SK-N-SH (cell line): ENCODE measurements at regions not wholly inside any gene's neighbourhood (a gene's known extent, or its start where the extent isn't known, plus 50 kb on each side); places are given as distances from the start of the nearest gene placed in this dataset.

Source experiments
- CTCF ChIA-PET: fragments of 300-600, 350-600 bp; formaldehyde crosslinking; extraction: SDS; loops from one replicate; lab custom pipeline; 2021; lab: Yijun Ruan, JAX
- POLR2A ChIA-PET: fragments of 350-600 bp; sonication (Branson Sonifier 250); formaldehyde crosslinking; extraction: SDS; loops from one replicate; lab custom pipeline; 2020; ENCODE audit warnings: antibody characterized with exemption, inconsistent platforms; lab: Yijun Ruan, JAX
- DNase-seq: peaks from one replicate; pipeline ENCODE4 v3.0.0; 2012
- H2AFZ ChIP-seq: fragments of 200-600 bp; sonication (generic); 2 replicates; pipeline ENCODE4 v1.8.1; 2016; ENCODE audit warnings: antibody characterized with exemption, mild to moderate bottlenecking, low read depth
- H3F3A ChIP-seq: fragments of 200-600 bp; sonication (generic); replicated peaks from 2 replicates; pipeline ENCODE3; 2016; ENCODE audit warnings: antibody characterized with exemption, mild to moderate bottlenecking; ENCODE audit not compliant: insufficient read depth
- H3K27ac ChIP-seq, 2 experiments: fragments of 200-500 bp in 1 of 2; fragments of 200-600 bp in 1 of 2; sonication (Bioruptor generic) in 1 of 2; sonication (generic), shearing (Covaris generic) in 1 of 2; 2 replicates each; pipeline versions ENCODE4 v1.5.1 to v1.6.1; 2014 to 2016; ENCODE audit warnings: low read depth in 2 of 2, inconsistent platforms in 1 of 2, low read length in 1 of 2, mild to moderate bottlenecking in 1 of 2, mixed read lengths in 1 of 2
- H3K27me3 ChIP-seq: fragments of 200-600 bp; sonication (generic), shearing (Covaris generic); 2 replicates; pipeline ENCODE4 v1.6.1; 2016; ENCODE audit warnings: mixed run types; ENCODE audit not compliant: insufficient read depth
- H3K36me3 ChIP-seq, 2 experiments: fragments of 200-500 bp in 1 of 2; fragments of 200-600 bp in 1 of 2; sonication (Bioruptor generic) in 1 of 2; sonication (generic) in 1 of 2; replicated peaks in 1 of 2; 2 replicates each; pipeline versions ENCODE3 to v1.5.1; 2014 to 2016; ENCODE audit warnings: low read length in 1 of 2, mild to moderate bottlenecking in 1 of 2; ENCODE audit not compliant: insufficient read depth in 2 of 2, control insufficient read depth in 1 of 2
- H3K4me1 ChIP-seq, 2 experiments: fragments of 200-500 bp in 1 of 2; fragments of 200-600 bp in 1 of 2; sonication (Bioruptor generic) in 1 of 2; sonication (generic), shearing (Covaris generic) in 1 of 2; 2 replicates each; pipeline versions ENCODE4 v1.5.1 to v1.6.1; 2014 to 2016; ENCODE audit warnings: low read depth in 1 of 2, low read length in 1 of 2, mixed run types in 1 of 2; ENCODE audit not compliant: insufficient read depth in 2 of 2, control insufficient read depth in 1 of 2
- H3K4me2 ChIP-seq: fragments of 200-600 bp; sonication (generic), shearing (Covaris generic); 2 replicates; pipeline ENCODE4 v1.6.1; 2017; ENCODE audit warnings: mixed run types
- H3K4me3 ChIP-seq, 2 experiments: fragments of 200-500 bp in 1 of 2; fragments of 200-600 bp in 1 of 2; sonication (Bioruptor generic) in 1 of 2; sonication (generic), shearing (Covaris generic) in 1 of 2; 2 replicates each; pipeline versions ENCODE4 v1.5.1 to v1.8.1; 2014 to 2016; ENCODE audit warnings: low read depth in 2 of 2, inconsistent platforms in 1 of 2, low read length in 1 of 2, mild to moderate bottlenecking in 1 of 2, mixed read lengths in 1 of 2, moderate library complexity in 1 of 2
- H3K79me2 ChIP-seq: fragments of 200-600 bp; sonication (generic); 2 replicates; pipeline ENCODE4 v1.8.1; 2017; ENCODE audit warnings: mild to moderate bottlenecking; ENCODE audit not compliant: insufficient read depth
- H3K9ac ChIP-seq: fragments of 200-600 bp; sonication (generic); 2 replicates; pipeline ENCODE4 v1.6.1; 2017; ENCODE audit warnings: mixed run types
- H3K9me2 ChIP-seq: fragments of 200-600 bp; sonication (generic); 2 replicates; pipeline ENCODE4 v1.6.1; 2017; ENCODE audit warnings: mixed run types
- H3K9me3 ChIP-seq: fragments of 200-600 bp; sonication (generic); 2 replicates; pipeline ENCODE4 v1.6.1; 2017; ENCODE audit warnings: mixed run types, mild to moderate bottlenecking, moderate library complexity
- H4K20me1 ChIP-seq: fragments of 200-600 bp; sonication (generic); 2 replicates; pipeline ENCODE4 v1.6.1; 2017; ENCODE audit warnings: mild to moderate bottlenecking, mixed run types; ENCODE audit not compliant: insufficient read depth
- ELF1 ChIP-seq: IDR thresholded peaks from 2 replicates; pipeline ENCODE4 v1.4.0; 2012
- EZH2phosphoT487 ChIP-seq: fragments of 200-600 bp; sonication (generic); IDR thresholded peaks from 2 replicates; pipeline ENCODE4 v1.6.1; 2017; ENCODE audit warnings: low read depth, mixed run types, mild to moderate bottlenecking, antibody characterized with exemption, moderate library complexity, borderline replicate concordance
- FOSL2 ChIP-seq: IDR thresholded peaks from 2 replicates; pipeline ENCODE4 v1.4.0; 2012; ENCODE audit warnings: low read depth, mild to moderate bottlenecking, moderate library complexity, borderline replicate concordance
- FOXJ3 ChIP-seq: sonication (generic); formaldehyde crosslinking; IDR thresholded peaks from 2 replicates; pipeline ENCODE4 v1.5.1; 2020; ENCODE audit warnings: mild to moderate bottlenecking, missing genetic modification reagents
- FOXM1 ChIP-seq: IDR thresholded peaks from 2 replicates; pipeline ENCODE4 v1.4.0; 2012; ENCODE audit warnings: low read depth, mild to moderate bottlenecking
- GATA2 ChIP-seq: sonication (generic); formaldehyde crosslinking; IDR thresholded peaks from 2 replicates; pipeline ENCODE4 v1.5.0; 2020; ENCODE audit warnings: mild to moderate bottlenecking, missing genetic modification reagents
- JUND ChIP-seq: IDR thresholded peaks from 2 replicates; pipeline ENCODE4 v1.4.0; 2012
- MEF2A ChIP-seq: IDR thresholded peaks from 2 replicates; pipeline ENCODE4 v1.4.0; 2012; ENCODE audit warnings: low read depth, borderline replicate concordance
- NRF1 ChIP-seq: IDR thresholded peaks from 2 replicates; pipeline ENCODE4 v1.6.1; 2012; ENCODE audit warnings: low read depth, mild to moderate bottlenecking, low read length
- POLR2AphosphoS5 ChIP-seq: IDR thresholded peaks from 2 replicates; pipeline ENCODE4 v1.6.1; 2012; ENCODE audit warnings: low read depth, low read length
- RCOR1 ChIP-seq: fragments of 150-350 bp; IDR thresholded peaks from 2 replicates; pipeline ENCODE4 v1.6.1; 2017; ENCODE audit warnings: antibody characterized with exemption, low read length
- RFX5 ChIP-seq: IDR thresholded peaks from 2 replicates; pipeline ENCODE4 v1.6.1; 2012; ENCODE audit warnings: mild to moderate bottlenecking, improper control_type of control experiment, low read length
- RXRA ChIP-seq: IDR thresholded peaks from 2 replicates; pipeline ENCODE4 v1.4.0; 2012; ENCODE audit warnings: low read depth, mild to moderate bottlenecking, borderline replicate concordance
- SIN3A ChIP-seq: IDR thresholded peaks from 2 replicates; pipeline ENCODE4 v1.6.1; 2012; ENCODE audit warnings: low read depth, mild to moderate bottlenecking, low read length, moderate library complexity, borderline replicate concordance
- SMC3 ChIP-seq: IDR thresholded peaks from 2 replicates; pipeline ENCODE4 v1.6.1; 2012; ENCODE audit warnings: low read depth, low read length, improper control_type of control experiment
- YY1 ChIP-seq: IDR thresholded peaks from 2 replicates; pipeline ENCODE4 v1.4.0; 2012; ENCODE audit warnings: low read depth, mild to moderate bottlenecking
- WGBS: methylation state at CpG from one replicate; pipeline ENCODE4 v1.1.6; 2017; ENCODE audit warnings: low lambda C conversion rate; 5-methylcytosine and 5-hydroxymethylcytosine counted together
- TF ChIP-seq, protein P1 (sequence below): IDR thresholded peaks from 2 replicates; pipeline ENCODE4 v1.6.1; 2012; ENCODE audit warnings: mild to moderate bottlenecking, low read depth, low read length, moderate library complexity
- TF ChIP-seq, protein P2 (sequence below): IDR thresholded peaks from 2 replicates; pipeline ENCODE4 v1.4.0; 2012; ENCODE audit warnings: low read depth, borderline replicate concordance

DNA sequence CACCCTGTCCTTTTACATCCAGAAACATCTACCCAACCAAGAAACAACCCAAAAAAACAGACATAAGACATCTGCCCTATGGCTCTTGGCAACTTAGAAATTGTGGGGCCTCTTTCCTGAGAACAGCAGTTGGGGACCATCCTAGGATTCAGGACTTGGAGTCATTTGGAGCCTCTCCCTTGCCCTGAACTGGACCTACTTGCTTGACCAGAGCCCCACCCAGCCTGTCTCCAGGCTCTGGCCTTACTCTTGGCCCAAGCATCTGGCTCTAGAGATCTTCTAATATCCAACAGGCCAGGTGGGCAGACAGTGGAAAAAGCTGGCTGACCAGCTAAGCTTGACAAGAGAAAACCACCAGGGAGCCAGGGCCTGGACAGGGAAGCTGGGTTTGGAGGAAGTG, 99.1 kb upstream of the C2CD4B start:
- Histone ChIP-seq H3K27me3 (no peaks in the 10 kb centered on the region), H4K20me1 (no peaks in the 10 kb centered on the region)
- CTCF ChIA-PET = interaction anchor here (0.7 to 2.0 kb wide), 2 partner anchors 10 to 81 kb away, joined by 5 to 6 read pairs; no protein-coding TSS in a partner anchor

DNA sequence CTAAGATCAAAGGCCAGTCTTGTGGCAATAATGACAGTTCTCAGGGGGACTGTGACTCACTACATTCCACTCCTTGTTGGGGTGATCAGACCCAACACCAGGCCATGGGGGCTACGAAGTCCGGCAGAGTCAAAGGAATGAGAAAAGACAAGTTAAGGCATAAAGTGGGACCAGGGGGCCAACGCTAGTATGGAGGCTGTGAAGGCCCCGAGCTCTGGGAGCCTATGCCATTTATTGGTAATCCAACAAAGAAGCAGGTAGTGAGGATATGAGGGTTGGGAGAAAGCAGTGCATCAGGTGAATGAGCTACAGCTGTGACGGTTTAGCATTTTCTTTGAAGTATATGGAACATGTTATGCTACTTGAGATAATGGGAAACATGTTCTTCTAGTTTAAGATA, 104.4 kb upstream of the C2CD4B start:
- DNase-seq = no peak
- no peak overlapping the region for H3K9ac ChIP-seq
- H3K27me3 ChIP-seq = no peaks in the 10 kb centered on the region
- no peak overlapping the region for H3K4me3 ChIP-seq
- no peaks in the 10 kb centered on the region for H4K20me1 ChIP-seq
- H3K9me2 ChIP-seq = no peaks in the 10 kb centered on the region
- H3K36me3 ChIP-seq = no peaks in the 10 kb centered on the region
- ChIA-PET CTCF (interaction anchor here (0.6 kb wide), 1 partner anchor 31 kb away, joined by 3 read pairs; no protein-coding TSS in a partner anchor), POLR2A (no interaction called here)
- no peak overlapping the region for H3K4me2 ChIP-seq
- peaks cover 16% of the 10 kb centered on the region; the same call in 1 of the 2 replicates for H3K9me3 ChIP-seq
- no peaks in the 10 kb centered on the region for H3K79me2 ChIP-seq
- no peak overlapping the region for H2AFZ ChIP-seq
- WGBS = 21% methylated on average over 5 of the region's 5 CpGs
- no peaks in the 10 kb centered on the region for H3F3A ChIP-seq
- H3K4me1 ChIP-seq = no peaks in the 10 kb centered on the region
- no peak overlapping the region for H3K27ac ChIP-seq
- TF ChIP-seq POLR2AphosphoS5 (no peak), RXRA (no peak), SMC3 (no peak), JUND (no peak), ELF1 (no peak), MEF2A (no peak), GATA2 (CRISPR knock-in tag) (no peak), SIN3A (no peak), FOXJ3 (CRISPR knock-in tag) (no peak), FOXM1 (no peak), RCOR1 (no peak)
- TF ChIP-seq, protein P1, sequence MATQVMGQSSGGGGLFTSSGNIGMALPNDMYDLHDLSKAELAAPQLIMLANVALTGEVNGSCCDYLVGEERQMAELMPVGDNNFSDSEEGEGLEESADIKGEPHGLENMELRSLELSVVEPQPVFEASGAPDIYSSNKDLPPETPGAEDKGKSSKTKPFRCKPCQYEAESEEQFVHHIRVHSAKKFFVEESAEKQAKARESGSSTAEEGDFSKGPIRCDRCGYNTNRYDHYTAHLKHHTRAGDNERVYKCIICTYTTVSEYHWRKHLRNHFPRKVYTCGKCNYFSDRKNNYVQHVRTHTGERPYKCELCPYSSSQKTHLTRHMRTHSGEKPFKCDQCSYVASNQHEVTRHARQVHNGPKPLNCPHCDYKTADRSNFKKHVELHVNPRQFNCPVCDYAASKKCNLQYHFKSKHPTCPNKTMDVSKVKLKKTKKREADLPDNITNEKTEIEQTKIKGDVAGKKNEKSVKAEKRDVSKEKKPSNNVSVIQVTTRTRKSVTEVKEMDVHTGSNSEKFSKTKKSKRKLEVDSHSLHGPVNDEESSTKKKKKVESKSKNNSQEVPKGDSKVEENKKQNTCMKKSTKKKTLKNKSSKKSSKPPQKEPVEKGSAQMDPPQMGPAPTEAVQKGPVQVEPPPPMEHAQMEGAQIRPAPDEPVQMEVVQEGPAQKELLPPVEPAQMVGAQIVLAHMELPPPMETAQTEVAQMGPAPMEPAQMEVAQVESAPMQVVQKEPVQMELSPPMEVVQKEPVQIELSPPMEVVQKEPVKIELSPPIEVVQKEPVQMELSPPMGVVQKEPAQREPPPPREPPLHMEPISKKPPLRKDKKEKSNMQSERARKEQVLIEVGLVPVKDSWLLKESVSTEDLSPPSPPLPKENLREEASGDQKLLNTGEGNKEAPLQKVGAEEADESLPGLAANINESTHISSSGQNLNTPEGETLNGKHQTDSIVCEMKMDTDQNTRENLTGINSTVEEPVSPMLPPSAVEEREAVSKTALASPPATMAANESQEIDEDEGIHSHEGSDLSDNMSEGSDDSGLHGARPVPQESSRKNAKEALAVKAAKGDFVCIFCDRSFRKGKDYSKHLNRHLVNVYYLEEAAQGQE = no peak
- TF ChIP-seq, protein P2, sequence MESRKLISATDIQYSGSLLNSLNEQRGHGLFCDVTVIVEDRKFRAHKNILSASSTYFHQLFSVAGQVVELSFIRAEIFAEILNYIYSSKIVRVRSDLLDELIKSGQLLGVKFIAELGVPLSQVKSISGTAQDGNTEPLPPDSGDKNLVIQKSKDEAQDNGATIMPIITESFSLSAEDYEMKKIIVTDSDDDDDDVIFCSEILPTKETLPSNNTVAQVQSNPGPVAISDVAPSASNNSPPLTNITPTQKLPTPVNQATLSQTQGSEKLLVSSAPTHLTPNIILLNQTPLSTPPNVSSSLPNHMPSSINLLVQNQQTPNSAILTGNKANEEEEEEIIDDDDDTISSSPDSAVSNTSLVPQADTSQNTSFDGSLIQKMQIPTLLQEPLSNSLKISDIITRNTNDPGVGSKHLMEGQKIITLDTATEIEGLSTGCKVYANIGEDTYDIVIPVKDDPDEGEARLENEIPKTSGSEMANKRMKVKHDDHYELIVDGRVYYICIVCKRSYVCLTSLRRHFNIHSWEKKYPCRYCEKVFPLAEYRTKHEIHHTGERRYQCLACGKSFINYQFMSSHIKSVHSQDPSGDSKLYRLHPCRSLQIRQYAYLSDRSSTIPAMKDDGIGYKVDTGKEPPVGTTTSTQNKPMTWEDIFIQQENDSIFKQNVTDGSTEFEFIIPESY = no peak

More for the DNA sequence above, 99.1 kb upstream of the C2CD4B start:
- H3K9me3 ChIP-seq = peaks cover 12% of the 10 kb centered on the region; the same call in 1 of the 2 replicates
- no peak for TF ChIP-seq RXRA
- TF ChIP-seq YY1 = no peak
- TF ChIP-seq RFX5 = no peak
- TF ChIP-seq GATA2 (CRISPR knock-in tag) = no peak
- no peak for TF ChIP-seq RCOR1
- TF ChIP-seq JUND = no peak
- TF ChIP-seq, protein P1 = no peak
- no peak for TF ChIP-seq ELF1
- no peak for TF ChIP-seq NRF1
- TF ChIP-seq FOSL2 = no peak
- TF ChIP-seq SMC3 = no peak
- no peak for TF ChIP-seq EZH2phosphoT487
- TF ChIP-seq MEF2A = no peak
- TF ChIP-seq, all 33 proteins: peak for 0
- H3F3A ChIP-seq = no peaks in the 10 kb centered on the region
- POLR2A ChIA-PET = no interaction called here
- H3K9ac ChIP-seq = no peak overlapping the region
- no peak overlapping the region for H3K4me3 ChIP-seq
- no peaks in the 10 kb centered on the region for H3K79me2 ChIP-seq
- no peaks in the 10 kb centered on the region for H3K36me3 ChIP-seq
- H3K27ac ChIP-seq = no peak overlapping the region
- H3K4me2 ChIP-seq = no peak overlapping the region
- H3K9me2 ChIP-seq = no peaks in the 10 kb centered on the region
- H2AFZ ChIP-seq = no peak overlapping the region
- no peak for DNase-seq
- no peaks in the 10 kb centered on the region for H3K4me1 ChIP-seq
